Muscle of back (tissue), 3 donors: ENCODE measurements at regions not wholly inside any gene's neighbourhood (a gene's known extent, or its start where the extent isn't known, plus 50 kb on each side); places are given as distances from the start of the nearest gene placed in this dataset.

Experiments
- DNase-seq, 3 donors: peaks; one replicate each; pipeline versions ENCODE4 v3.0.0 to v3.0.0-alpha.2; 2013

GRCh38 chr17:33352526-33352925 is 59.4 kb upstream of the ASIC2 start:
- DNase-seq: no peak

DNA sequence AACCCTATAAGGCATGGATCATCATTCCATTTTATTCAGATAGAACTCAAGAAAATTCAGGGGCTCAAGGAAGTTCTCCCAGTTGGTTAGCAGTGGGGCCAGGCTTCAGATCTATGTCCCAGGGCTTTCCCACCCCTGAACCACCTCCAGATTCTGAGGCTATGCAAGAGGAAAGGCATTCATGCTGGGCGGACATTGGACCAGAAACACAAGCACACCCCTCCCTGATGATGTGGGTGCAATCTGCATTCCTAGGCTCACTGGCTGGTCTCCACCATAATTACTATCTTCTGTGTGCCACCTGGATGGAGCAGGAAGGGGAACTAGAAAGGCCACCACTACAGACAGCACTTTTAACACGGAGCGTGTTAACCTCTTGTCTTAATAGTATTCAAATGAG is 63.2 kb upstream of the ASIC2 start:
- DNase-seq: no peak

- no peak for DNase-seq
These were observed 70.4 kb upstream of the ASIC2 start for GRCh38 chr17:33363475-33363874.

GRCh38 chr17:33366960-33367359 is 73.9 kb upstream of the ASIC2 start:
- DNase-seq: no peak

DNA sequence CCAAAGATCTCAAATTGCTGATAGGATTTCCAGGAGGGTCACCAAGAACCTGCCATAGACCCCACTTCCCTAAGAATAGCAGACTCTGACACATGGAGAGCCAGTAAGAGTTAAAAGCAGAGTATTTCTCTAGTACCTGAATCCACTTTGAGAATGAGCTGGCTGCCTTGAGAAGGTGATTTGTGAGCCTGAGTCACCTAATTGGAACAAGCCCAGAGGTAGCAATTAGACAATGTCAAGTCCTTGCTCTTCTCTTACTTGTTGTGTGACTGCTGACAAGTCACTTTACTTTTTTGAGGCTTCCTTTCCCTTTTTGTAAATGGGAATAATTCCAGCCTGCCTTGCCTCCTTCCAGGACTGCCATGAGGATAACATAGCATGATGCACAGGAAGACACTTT is 76.1 kb upstream of the ASIC2 start:
- DNase-seq: no peak

DNA sequence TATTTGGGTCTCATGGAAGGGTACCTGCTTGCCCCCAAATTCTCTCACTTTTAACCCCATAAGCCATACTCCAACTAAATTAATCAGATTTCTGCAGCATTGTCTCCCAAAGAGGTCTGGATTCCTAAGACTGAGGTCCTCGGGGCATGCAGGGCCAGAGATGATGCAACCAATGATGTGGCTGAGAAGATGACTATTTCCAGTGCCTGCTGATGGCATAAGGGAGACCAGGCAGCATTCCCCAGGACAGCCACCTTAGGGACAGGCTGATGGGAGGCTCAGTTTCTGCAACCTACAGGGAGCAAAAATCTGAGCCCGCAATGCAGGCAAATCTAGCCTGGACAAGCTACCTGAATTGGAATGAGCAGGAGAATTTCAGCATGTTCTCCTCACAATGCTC is 76.8 kb upstream of the ASIC2 start:
- no peak for DNase-seq

DNA sequence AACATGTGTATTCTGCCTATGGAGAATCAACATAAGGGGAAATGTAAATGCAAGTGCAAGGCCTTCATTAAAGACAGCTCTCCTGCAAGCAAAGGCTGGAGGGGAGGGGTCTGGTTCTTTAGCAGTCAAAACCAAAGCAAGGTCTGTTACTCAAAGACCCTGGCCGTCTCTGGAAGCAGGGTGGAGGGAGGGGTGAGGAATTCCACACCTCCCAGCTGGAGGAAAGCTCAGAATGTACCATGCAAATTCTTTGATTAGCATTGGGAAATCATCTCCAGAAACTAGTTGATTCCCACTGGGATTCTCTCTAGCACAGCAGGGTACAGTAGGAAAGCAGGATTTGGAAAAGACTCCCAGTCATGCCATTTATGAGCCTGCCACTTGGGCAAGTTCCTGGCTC is 77.3 kb upstream of the ASIC2 start:
- no peak for DNase-seq

DNA sequence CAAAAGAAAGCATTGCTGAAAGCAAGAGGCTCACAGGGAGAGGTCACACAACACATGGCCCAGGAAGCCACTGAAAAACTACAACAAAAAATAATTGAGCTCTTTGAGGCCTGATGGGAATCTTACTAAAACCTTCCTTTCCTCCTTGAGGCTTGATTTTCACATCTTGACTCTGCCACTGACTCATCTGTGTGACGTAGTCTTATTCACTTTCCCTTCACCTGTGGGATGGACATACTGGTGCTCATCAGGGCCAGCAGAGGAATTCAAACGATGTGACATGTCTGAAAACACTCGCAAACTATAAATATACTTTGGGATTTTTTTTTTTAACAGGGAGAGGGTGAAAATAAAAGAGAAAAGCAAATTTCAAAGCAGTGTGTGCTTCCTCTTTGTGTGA is 78.3 kb upstream of the ASIC2 start:
- no peak for DNase-seq

DNA sequence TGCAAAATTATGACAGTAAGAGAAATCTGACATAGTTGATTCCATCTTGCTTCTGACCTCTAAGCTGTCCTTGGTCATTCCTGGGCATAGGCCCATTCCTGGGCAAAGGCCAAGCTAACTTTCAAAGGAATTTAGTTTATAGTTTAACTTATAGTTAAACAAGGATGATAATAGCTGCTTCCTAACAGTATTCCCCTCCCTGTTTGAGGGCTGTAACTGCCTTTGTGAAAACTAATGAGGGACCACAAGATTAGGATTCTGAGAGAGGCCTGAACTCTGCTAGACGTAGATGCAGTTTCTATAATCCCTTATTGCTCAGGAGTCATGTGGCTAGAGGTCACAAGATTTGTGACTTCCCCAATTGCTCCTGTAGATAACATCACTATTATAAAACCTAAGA is 80.2 kb upstream of the ASIC2 start:
- no peak for DNase-seq

DNA sequence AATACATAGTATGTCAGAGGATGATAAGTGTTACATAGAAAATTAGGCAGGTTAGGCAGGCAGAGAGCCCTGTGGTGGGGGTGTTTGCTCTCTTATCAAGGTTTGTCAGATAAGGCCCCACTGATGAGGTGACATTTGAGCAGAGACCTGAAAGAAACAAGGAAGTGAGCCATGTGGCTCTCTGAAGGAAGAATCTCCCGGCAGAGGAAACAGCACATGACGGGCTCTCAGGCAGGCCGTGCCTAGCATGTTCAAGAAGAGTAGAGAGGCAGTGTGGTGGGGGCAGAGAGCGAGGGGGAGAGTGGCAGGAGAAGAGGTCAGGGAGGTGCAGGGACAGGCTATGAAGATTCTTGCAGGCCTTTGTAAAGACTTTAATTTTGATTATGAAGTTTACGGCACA is 82.0 kb upstream of the ASIC2 start:
- no peak for DNase-seq

GRCh38 chr17:33375783-33376182 is 82.7 kb upstream of the ASIC2 start:
- DNase-seq: no peak

GRCh38 chr17:33377837-33378595 is 84.9 kb upstream of the ASIC2 start:
- DNase-seq: peak in 1 of 3 donors; percentile 28

DNA sequence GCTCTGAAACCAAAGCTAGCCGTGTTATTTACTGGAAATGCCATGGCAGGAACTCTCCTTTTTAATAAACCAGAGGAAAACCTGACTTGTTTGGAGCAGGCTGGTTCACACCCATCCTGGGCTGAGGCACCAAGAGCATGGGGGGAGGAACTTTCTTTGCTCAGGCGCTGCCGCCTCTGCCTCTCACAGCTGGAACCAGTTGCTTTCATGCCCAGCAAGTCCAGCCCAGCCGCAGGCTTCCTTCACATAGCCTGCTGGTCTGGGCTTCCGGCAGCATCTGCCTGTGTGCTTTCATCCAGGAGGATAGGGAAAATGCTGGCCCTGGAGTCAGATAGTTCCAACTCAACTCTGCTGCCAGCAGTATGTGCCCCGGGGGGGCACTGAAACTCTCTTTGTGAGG is 88.1 kb upstream of the ASIC2 start:
- peak in 2 of 3 donors; percentile 7 to 32 for DNase-seq

DNA sequence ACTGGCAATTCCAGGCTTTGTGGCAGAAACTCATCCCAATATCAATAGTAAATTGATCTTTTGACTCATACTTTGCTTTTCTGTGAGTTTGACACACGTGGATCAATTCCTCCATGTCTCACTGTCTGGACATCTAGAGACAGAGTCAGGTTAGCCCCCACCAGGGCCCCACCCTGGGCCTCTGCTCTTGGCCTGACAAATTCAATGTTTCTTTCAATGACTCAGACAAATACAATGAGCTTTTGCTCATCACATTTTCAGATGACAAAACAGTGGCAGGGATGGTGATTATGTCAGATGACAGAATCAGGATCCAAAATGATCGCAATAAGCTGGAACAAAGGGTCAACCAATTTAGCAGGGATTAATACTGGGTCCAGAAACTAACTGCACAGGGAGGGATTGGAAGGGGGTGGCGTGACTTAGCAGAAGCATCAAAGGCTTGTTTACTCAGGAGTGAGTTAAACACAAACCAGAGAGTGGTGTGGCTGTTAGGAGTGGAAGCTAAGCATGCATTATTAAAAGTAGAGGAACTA is 90.5 kb upstream of the ASIC2 start:
- no peak for DNase-seq

DNA sequence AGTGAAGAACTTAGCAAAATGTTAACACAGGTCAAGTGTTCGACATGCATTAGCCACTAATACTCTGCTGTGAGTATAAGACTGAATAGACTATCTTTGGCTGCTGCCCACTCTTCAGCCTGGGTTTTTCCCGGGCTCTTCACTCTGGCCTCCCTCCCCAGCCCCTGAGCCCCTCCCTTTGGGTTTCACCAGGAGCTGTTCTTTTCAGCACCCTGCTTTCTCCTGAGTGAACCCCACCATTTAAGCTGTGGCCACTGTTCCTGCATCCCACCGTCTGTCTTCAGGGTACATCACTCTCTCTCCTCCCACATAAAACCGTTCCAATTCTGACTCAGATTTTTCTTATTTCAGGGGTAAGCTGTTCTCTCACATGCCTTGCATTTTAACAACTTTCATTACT is 92.0 kb upstream of the ASIC2 start:
- DNase-seq: no peak

- no peak for DNase-seq
These were observed 92.6 kb upstream of the ASIC2 start for GRCh38 chr17:33385713-33386112.

DNA sequence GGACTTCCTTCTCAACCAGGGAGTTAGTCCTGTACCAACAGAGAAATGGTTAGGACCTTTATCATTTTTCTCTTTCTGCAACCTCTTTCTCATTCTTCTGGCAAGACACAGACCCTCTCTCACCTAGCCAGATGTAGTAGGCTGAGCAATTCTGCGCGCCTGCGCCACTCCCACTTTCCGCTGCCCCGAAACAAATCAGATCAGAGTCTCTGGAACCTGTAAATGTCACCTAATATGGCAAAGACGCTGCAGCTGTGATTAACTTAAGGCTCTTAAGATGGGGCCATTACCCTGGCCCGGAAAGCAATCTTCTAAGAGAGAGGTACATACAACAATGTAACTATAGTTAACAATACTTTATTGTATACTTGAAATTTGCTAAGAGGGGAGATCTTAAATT is 94.3 kb upstream of the ASIC2 start:
- DNase-seq: no peak

GRCh38 chr17:33389504-33390135 is 96.5 kb upstream of the ASIC2 start:
- peak in 1 of 3 donors; percentile 12 for DNase-seq

- DNase-seq: no peak
These were observed 97.5 kb upstream of the ASIC2 start for GRCh38 chr17:33390479-33391176.

DNA sequence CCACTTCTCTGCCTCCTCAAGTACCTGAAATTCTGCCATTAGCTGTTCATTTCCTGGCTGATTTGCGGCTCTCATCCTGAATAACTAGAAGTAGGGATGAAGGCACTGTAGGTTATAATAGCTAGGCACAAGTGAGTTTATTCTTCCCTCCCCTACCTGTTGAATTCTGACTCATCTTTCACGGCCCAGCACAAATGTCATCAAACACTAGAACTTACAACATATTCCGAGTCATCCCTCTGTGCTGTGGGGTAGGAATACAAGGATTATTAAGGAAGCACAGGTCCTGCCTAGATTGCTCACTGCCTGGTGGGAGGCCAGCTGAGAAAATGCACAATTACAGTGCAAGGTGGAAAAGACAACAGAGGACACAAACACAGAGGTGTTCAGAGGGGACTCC is 103.7 kb upstream of the ASIC2 start:
- DNase-seq: no peak

DNA sequence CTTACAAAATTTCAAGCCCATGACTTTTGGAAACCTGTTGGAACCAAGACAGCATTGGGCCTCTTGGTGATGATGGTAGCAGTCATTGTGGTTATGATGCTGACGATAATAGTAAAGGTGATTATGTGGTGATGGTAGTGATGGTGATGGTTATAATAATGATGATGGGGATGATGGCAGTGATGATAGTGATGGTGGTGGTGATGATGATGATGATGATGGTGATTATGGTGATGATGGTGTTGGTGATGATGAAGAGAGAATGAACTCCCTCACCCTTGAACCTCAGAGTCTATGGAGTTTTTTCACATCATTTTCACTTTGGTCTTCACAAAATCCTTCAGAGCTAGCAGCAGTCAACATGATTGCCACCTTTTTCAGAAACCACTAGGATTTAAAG is 105.3 kb upstream of the ASIC2 start:
- DNase-seq: no peak

- DNase-seq: no peak
These were observed 108.2 kb upstream of the ASIC2 start for GRCh38 chr17:33401249-33401648.

DNA sequence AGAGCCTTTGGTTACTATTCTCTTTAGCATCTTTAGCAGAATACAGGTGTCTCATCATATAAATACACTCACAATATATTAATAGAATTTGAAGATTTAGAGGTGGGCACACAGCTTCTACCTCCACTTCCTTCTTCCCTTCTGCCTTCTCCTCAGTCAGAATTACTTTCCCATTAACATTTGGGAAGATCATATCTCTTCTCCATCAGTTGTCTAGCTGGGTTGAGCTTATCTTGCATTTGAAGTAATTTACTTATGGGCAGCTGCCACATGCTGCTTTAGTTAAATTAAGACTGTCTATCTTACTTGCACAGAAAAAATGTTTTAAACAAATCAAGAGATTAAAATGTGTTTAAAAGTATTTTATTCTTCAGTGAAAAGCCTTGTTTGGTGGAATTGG is 110.1 kb upstream of the ASIC2 start:
- DNase-seq: no peak
